Endodermal cell (in vitro differentiated cells): ENCODE measurements at regions not wholly inside any gene's neighbourhood (a gene's known extent, or its start where the extent isn't known, plus 50 kb on each side); places are given as distances from the start of the nearest gene placed in this dataset.
A peak's percentile ranks its signal among the peaks of the same experiment; 100 is the strongest.

Experiments used
- DNase-seq: peaks from one replicate; pipeline ENCODE4 v3.0.0-alpha.2; 2017
- H3K27ac ChIP-seq: 2 replicates; pipeline ENCODE4 v1.5.1; 2013; ENCODE audit warnings: mild to moderate bottlenecking, low read depth, low read length, moderate library complexity
- H3K27me3 ChIP-seq: 2 replicates; pipeline ENCODE4 v1.6.1; 2013; ENCODE audit warnings: mild to moderate bottlenecking, low read length, moderate library complexity; ENCODE audit not compliant: insufficient read depth, control insufficient read depth, poor library complexity, severe bottlenecking
- H3K36me3 ChIP-seq: 2 replicates; pipeline ENCODE4 v1.7.0; 2013; ENCODE audit warnings: mild to moderate bottlenecking, low read length, moderate library complexity; ENCODE audit not compliant: control insufficient read depth, insufficient read depth
- H3K4me1 ChIP-seq: one replicate; pipeline ENCODE4 v1.7.0; 2013; ENCODE audit warnings: low read length; ENCODE audit not compliant: control insufficient read depth, insufficient read depth
- H3K4me3 ChIP-seq: 2 replicates; pipeline ENCODE4 v1.5.1; 2013; ENCODE audit warnings: mild to moderate bottlenecking, low read length, moderate library complexity
- H3K9ac ChIP-seq: 2 replicates; pipeline ENCODE4 v1.6.1; 2013; ENCODE audit warnings: mild to moderate bottlenecking, low read length, moderate library complexity; ENCODE audit not compliant: poor library complexity, severe bottlenecking; ENCODE audit errors: extremely low read depth
- H3K9me3 ChIP-seq: 2 replicates; pipeline ENCODE4 v1.6.1; 2013; ENCODE audit warnings: mild to moderate bottlenecking, low read length, moderate library complexity; ENCODE audit not compliant: control insufficient read depth
- H3K27ac Mint-ChIP-seq: 2 replicates; pipeline ENCODE4 v1.8.0; 2020; ENCODE audit warnings: mixed read lengths
- H3K27me3 Mint-ChIP-seq: 2 replicates; pipeline ENCODE4 v1.8.0; 2021; ENCODE audit warnings: mild to moderate bottlenecking, mixed read lengths; ENCODE audit not compliant: insufficient read depth
- H3K36me3 Mint-ChIP-seq: 2 replicates; pipeline ENCODE4 v1.8.0; 2020; ENCODE audit warnings: low read depth, mixed read lengths
- H3K4me1 Mint-ChIP-seq: 2 replicates; pipeline ENCODE4 v1.8.0; 2020; ENCODE audit warnings: mixed read lengths
- H3K4me3 Mint-ChIP-seq: 2 replicates; pipeline ENCODE4 v1.8.0; 2020; ENCODE audit warnings: mild to moderate bottlenecking, moderate library complexity, mixed read lengths
- H3K9me3 Mint-ChIP-seq: 2 replicates; pipeline ENCODE4 v1.8.0; 2020; ENCODE audit warnings: mild to moderate bottlenecking, mixed read lengths
- CTCF ChIP-seq: fragments of 200-600 bp; sonication (generic); conservative IDR thresholded peaks from 2 replicates; pipeline ENCODE4 v1.5.0; 2021; ENCODE audit warnings: antibody characterized with exemption, mild to moderate bottlenecking
- WGBS, 2 experiments: methylation state at CpG; one replicate each; pipeline versions ENCODE4 v1.1.5 to v1.1.7; 2013; ENCODE audit warnings: missing lambda C conversion rate in 2 of 2, mixed read lengths in 1 of 2; ENCODE audit not compliant: insufficient coverage in 1 of 2, insufficient read length in 1 of 2; 5-methylcytosine and 5-hydroxymethylcytosine counted together

- Histone ChIP-seq H3K9me3 (no peaks in the 10 kb centered on the region), H3K4me1 (no peaks in the 10 kb centered on the region), H3K4me3 (no peak overlapping the region), H3K27me3 (no peaks in the 10 kb centered on the region), H3K27ac (no peak overlapping the region), H3K9ac (no peak overlapping the region), H3K36me3 (no peaks in the 10 kb centered on the region)
- Mint-ChIP-seq H3K9me3 (no peaks in the 10 kb centered on the region), H3K36me3 (no peaks in the 10 kb centered on the region), H3K4me3 (no peak overlapping the region), H3K27me3 (no peaks in the 10 kb centered on the region), H3K27ac (no peak overlapping the region), H3K4me1 (peaks cover 16% of the 10 kb centered on the region)
- peak; percentile 64 for DNase-seq
- TF ChIP-seq CTCF: peak; percentile 74
- WGBS, 2 experiments: 71 to 100% methylated on average over 2 to 3 of the region's 3 CpGs
Measured at GRCh38 chr15:37764733-37765191, 169.7 kb upstream of the TMCO5A start.

- Histone ChIP-seq H3K4me3 (no peak overlapping the region), H3K4me1 (no peaks in the 10 kb centered on the region), H3K9ac (no peak overlapping the region), H3K27ac (no peak overlapping the region), H3K9me3 (no peaks in the 10 kb centered on the region), H3K27me3 (no peaks in the 10 kb centered on the region), H3K36me3 (no peaks in the 10 kb centered on the region)
- Mint-ChIP-seq H3K27me3 (no peaks in the 10 kb centered on the region), H3K4me3 (no peak overlapping the region), H3K27ac (no peak overlapping the region), H3K9me3 (no peaks in the 10 kb centered on the region), H3K4me1 (peaks cover 14% of the 10 kb centered on the region), H3K36me3 (no peaks in the 10 kb centered on the region)
- 94 to 96% methylated on average over 4 to 5 of the region's 8 CpGs for WGBS, 2 experiments
- DNase-seq: no peak
- no peak for TF ChIP-seq CTCF
Measured at GRCh38 chr15:37765786-37766185, 168.7 kb upstream of the TMCO5A start.

- WGBS, 2 experiments: 90 to 92% methylated on average over 8 to 10 of the region's 10 CpGs
- H3K4me3 Mint-ChIP-seq: no peak overlapping the region
- H3K36me3 Mint-ChIP-seq: no peaks in the 10 kb centered on the region
- Histone ChIP-seq H3K9me3 (no peaks in the 10 kb centered on the region), H3K27me3 (no peaks in the 10 kb centered on the region), H3K27ac (no peak overlapping the region), H3K9ac (no peak overlapping the region), H3K4me1 (no peaks in the 10 kb centered on the region), H3K4me3 (no peak overlapping the region), H3K36me3 (no peaks in the 10 kb centered on the region)
- TF ChIP-seq CTCF: no peak
- peaks cover 12% of the 10 kb centered on the region for H3K4me1 Mint-ChIP-seq
- DNase-seq: no peak
- H3K9me3 Mint-ChIP-seq: no peaks in the 10 kb centered on the region
- H3K27ac Mint-ChIP-seq: no peak overlapping the region
- no peaks in the 10 kb centered on the region for H3K27me3 Mint-ChIP-seq
Measured at GRCh38 chr15:37767841-37768455, 166.5 kb upstream of the TMCO5A start.
